HG02763 (cell line): ENCODE measurements at regions not wholly inside any gene's neighbourhood (a gene's known extent, or its start where the extent isn't known, plus 50 kb on each side); places are given as distances from the start of the nearest gene placed in this dataset.
"Not testable (repeated sequence)": the region's sequence is repeated elsewhere in the genome, so short reads cannot be mapped to it uniquely, and the experiment has no call there.

ENCODE experiments used
- ATAC-seq: cut with Tn5 transposase; IDR thresholded peaks from one replicate; pipeline ENCODE4 v1.9.1; 2021; ENCODE audit warnings: mild to moderate bottlenecking, moderate library complexity; ENCODE audit not compliant: unreplicated experiment

GRCh38 chr12:9340422-9341259, 132.4 kb upstream of the PZP start:
- no peak for ATAC-seq

GRCh38 chr12:9337656-9338055, 129.5 kb upstream of the PZP start:
- ATAC-seq, result no peak

- not testable (repeated sequence) for ATAC-seq
Observed at GRCh38 chr12:9336375-9337011, 128.3 kb upstream of the PZP start.

- ATAC-seq, result no peak
Observed at GRCh38 chr12:9335867-9336266, 127.7 kb upstream of the PZP start.

GRCh38 chr12:9334964-9335363, 126.8 kb upstream of the PZP start:
- ATAC-seq, result no peak

GRCh38 chr12:9334041-9334692, 126.0 kb upstream of the PZP start:
- no peak for ATAC-seq

GRCh38 chr12:9333161-9333560, 125.0 kb upstream of the PZP start:
- ATAC-seq, result no peak

- ATAC-seq, result no peak
Observed at GRCh38 chr12:9332564-9332963, 124.4 kb upstream of the PZP start.

- ATAC-seq, result no peak
Observed at GRCh38 chr12:9331218-9331626, 123.0 kb upstream of the PZP start.

GRCh38 chr12:9329019-9329418, 120.8 kb upstream of the PZP start:
- ATAC-seq, result no peak

- no peak for ATAC-seq
Observed at GRCh38 chr12:9328065-9328464, 119.9 kb upstream of the PZP start.

- no peak for ATAC-seq
Observed at GRCh38 chr12:9327320-9327719, 119.1 kb upstream of the PZP start.

GRCh38 chr12:9326849-9327248, 118.7 kb upstream of the PZP start:
- ATAC-seq, result not testable (repeated sequence)

- no peak for ATAC-seq
Observed at GRCh38 chr12:9326085-9326484, 117.9 kb upstream of the PZP start.

GRCh38 chr12:9325471-9325870, 117.3 kb upstream of the PZP start:
- no peak for ATAC-seq

- no peak for ATAC-seq
Observed at GRCh38 chr12:9324782-9325181, 116.6 kb upstream of the PZP start.

- ATAC-seq, result no peak
Observed at GRCh38 chr12:9323144-9323681, 115.0 kb upstream of the PZP start.

GRCh38 chr12:9319842-9320173, 111.6 kb upstream of the PZP start:
- ATAC-seq, result no peak

- ATAC-seq, result no peak
Observed at GRCh38 chr12:9319044-9319841, 111.0 kb upstream of the PZP start.

- ATAC-seq, result not testable (repeated sequence)
Observed at GRCh38 chr12:9313479-9313878, 105.3 kb upstream of the PZP start.
